Stimulated activated CD8-positive, alpha-beta memory T cell treated with anti-CD3 and anti-CD28 coated beads, Interleukin-2, amount 100 ng/mL, for 48 hours (primary cell): ENCODE measurements at regions not wholly inside any gene's neighbourhood (a gene's known extent, or its start where the extent isn't known, plus 50 kb on each side); places are given as distances from the start of the nearest gene placed in this dataset.
"Not testable (repeated sequence)": the region's sequence is repeated elsewhere in the genome, so short reads cannot be mapped to it uniquely, and the experiment has no call there.

Experiments used
- DNase-seq, 2 donors: peaks; one replicate each; pipeline ENCODE4 v3.0.0-alpha.2; 2020; ENCODE audit warnings: low read depth in 2 of 2

- no peak for DNase-seq
Observed at GRCh38 chr5:72596956-72597355, 89.7 kb upstream of the ZNF366 start.

DNA sequence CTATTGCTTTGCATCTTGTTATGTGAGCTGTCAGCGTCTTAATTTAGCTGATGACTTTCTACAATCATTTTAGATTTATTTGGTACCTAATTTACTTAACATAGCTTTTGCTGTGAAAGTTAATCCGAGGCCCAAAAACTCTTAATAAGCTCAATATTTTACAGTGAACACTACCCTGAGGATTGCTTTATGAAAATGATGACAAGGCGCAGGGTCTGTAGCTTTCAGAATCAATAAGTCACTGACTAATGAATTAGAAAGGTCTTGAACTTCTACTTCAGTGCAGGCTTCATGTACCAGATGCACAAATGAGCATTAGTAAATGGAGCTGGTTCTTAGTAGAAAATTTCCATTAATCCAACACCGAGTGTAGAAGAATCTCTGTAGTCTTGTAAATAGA, 81.4 kb upstream of the ZNF366 start:
- DNase-seq = no peak

DNA sequence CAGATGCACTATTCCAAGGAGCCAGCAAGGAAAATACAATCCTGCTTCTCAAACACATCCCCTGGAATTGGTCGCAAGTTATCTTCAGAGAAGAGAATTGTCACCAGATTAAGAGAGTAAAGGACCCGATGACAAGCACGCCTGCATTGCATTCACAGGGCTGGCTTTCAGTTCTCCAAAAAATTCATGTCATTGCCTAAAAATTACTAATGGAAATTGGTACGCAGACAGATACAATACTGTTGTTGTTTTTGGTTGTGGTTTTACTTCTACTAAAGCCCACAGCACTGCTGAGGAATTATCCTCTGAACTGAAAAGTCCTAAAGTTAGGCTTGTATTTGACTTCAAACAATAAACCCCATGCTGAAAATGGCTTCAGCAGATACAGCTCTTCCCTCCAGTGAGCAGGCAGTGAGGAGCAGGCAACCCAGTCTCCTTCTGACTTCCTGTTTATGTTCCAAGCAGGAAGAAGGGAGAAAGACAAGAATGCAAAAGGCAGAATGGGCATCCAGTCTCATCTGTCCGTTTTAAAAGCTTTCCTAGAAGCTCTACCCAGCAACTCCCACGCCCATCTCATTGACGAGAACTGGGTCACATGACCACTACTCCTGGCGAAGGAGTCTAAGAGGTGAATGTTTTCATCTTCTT, 80.6 kb upstream of the ZNF366 start:
- no peak for DNase-seq

DNA sequence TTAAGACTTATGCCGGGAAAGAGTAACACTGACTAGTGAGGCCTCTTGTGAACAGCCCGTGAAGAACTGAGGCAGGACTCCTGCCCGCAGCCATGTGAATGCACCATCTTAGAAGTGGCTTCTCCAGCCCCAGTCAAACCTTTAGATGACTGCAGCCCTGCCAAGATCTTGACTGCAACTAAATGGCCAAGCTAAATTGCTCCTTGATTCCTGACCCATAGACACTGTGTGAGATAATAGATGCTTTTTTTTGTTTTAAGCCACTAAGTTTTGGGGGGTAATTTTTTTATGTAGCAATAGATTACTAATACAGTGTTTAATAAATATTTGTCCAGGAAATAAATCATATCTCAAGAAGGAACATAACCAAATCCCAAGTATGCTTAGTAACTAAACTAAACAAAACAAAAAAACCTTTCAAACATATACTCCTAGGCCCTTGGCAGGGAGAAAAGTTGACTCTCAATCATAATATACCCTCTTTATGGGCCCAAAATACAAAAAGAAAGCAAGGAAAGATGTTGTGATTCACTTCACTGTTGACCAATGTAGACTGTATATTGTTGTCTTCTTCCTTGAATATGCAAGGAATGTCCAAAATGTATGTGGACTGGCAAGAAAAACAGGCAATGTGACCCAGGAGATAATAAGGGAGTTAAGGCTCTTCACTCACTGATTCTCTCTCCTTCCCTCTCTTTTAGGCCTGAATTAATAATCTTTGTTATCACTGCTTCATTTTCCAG, 79.7 kb upstream of the ZNF366 start:
- no peak for DNase-seq

DNA sequence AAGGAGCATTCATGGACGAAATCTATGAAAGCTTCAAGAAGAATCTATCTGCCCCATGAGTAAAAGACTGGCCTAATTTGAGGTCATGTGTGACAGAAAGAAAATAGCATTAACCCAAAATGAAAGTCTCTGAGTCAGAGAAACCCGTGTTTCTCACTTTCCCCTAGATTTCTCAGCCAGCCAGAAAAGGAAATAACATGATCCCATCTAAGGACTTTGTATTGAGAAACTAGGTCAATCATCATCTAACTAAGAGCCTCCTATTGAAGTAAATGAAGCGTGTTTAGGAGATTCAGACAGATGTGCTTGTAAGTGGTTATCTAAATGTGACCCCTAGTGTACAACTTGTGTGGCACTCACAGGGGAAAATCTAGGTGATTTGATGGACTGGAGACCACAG, 77.3 kb upstream of the ZNF366 start:
- no peak for DNase-seq

- not testable (repeated sequence) for DNase-seq
Observed at GRCh38 chr5:72579290-72579689, 72.1 kb upstream of the ZNF366 start.

- no peak for DNase-seq
Observed at GRCh38 chr5:72572236-72572765, 65.1 kb upstream of the ZNF366 start.

GRCh38 chr5:72569408-72569944, 62.3 kb upstream of the ZNF366 start:
- DNase-seq = no peak

DNA sequence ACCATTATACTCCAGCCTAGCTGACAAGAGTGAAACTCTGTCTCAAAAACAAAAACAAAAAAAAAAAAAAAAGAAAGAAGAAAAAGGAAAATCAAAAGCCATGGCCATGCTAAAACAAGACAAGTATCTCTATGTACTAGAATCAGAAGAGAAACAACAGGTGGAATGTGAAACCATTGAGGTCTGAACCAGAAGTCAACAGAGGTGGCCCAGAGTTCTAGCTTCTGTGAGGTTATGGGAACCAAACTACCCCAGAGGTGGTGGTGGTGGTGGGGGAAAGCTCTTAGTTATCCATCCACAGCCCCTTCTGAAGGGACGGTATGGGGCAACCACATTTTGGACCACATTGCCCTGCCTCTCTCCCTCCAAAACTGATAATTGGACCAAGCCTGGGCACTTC, 59.5 kb upstream of the ZNF366 start:
- no peak for DNase-seq

GRCh38 chr5:72565513-72566289, 58.5 kb upstream of the ZNF366 start:
- DNase-seq = no peak

DNA sequence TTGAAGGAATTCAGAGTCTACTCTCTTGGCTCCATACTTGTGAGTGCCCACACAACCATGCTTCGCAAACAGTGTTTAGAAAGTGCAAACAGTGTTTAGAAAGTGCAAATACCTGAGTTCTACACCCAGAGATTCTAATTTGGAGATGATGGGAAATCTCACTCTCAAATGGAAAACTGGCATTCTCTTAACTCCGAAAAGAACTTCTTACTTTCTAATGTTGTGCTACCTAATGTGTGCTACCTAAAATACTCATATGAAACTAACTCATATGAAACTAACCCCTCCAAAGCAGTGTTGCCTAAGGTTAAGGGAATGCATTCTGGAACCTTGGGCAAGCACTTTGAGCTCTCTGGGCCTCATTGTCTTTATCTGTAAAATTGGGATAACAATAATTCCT, 55.5 kb upstream of the ZNF366 start:
- DNase-seq = no peak

DNA sequence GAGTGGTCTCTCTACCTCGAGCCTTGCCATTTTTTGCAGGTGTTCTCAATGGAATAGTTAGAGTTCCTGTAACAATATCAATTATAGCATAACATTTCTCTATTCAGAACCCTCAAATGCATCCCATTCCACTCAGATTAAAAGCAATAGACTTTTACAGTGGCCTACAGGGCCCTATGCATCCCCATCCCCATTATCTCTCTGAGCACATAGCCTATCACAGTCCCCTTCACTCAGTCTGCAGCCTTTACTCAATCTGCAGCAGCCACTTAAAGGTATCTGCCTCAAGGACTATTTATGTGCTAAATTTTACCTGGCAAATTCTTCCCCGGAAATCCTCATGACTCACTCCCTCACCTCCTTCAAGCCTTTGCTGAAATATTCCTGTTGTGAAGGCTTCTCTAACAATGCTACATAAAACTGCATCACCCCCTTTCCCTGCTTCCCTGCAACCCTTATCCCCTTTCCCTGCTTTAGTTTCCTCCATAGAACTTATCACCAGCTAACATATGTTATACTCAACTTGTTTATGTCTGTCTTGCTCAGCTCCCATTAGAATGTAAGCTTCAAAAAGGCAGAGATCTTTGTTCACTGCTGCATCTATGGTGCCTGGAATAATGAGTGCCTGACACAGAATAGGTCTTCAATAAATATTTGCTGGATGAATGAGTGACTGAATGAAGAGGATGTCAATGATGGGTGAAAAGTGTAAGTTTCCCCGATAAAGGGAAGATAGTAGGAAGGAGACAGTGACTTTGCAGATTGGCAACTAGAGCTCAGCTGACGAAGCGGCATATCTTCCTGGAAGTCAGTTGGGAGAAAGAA, 54.1 kb upstream of the ZNF366 start:
- DNase-seq = no peak

GRCh38 chr5:72559866-72560766, 52.9 kb upstream of the ZNF366 start:
- no peak for DNase-seq

DNA sequence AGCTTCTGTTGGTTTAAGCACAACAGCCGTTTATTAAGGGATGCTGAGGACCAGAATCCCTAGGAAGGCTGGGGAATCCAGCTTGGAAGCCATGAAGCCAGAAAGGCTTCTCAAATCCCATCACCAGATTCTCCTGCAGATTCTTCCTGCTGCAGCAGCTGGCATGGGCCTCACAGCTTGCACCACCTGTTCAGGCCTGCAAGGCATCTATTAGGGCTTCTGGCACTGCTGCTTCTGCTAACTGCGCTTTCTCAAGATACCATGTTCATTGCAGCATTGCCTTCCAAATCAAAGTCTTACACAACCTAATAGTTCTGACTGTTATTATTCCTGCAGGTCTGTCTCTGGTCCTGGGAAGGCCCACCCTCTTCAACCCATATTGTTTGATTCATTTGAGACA, 51.2 kb upstream of the ZNF366 start:
- DNase-seq = no peak

DNA sequence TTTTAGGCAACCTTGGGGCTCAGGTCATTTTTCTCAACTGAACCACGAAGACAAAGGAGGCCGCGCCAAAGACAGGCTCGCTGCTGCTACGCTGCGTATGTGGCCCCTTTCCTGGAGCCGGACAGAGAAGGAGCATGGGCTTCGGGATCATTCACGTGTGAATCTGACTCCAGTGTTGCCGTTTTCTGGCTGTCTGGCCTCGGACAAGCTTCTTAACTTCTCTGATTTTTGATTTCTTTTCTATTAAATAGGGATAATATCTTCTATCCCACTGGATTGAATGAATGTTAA, 50.8 kb upstream of the ZNF366 start:
- no peak for DNase-seq

GRCh38 chr5:72557167-72558045, 50.2 kb upstream of the ZNF366 start:
- DNase-seq = no peak
